Activated CD4-positive, alpha-beta T cell treated with anti-CD3 and anti-CD28 coated beads for 36 hours (primary cell): ENCODE measurements at regions not wholly inside any gene's neighbourhood (a gene's known extent, or its start where the extent isn't known, plus 50 kb on each side); places are given as distances from the start of the nearest gene placed in this dataset.

Experiments used
- ATAC-seq: fragments of 200-7000 bp; cut with Tn5 transposase; one replicate; pipeline ENCODE4 v1.10.0; 2021; ENCODE audit warnings: mild to moderate bottlenecking, moderate library complexity
- CTCF ChIA-PET: fragments of 350-600 bp; sonication (Branson Sonifier 250); formaldehyde crosslinking; loops from one replicate; lab custom pipeline; 2021; ENCODE audit warnings: antibody characterized with exemption; lab: Charles Lee
- POLR2A ChIA-PET: fragments of 350-600 bp; sonication (Branson Sonifier 250); formaldehyde crosslinking; loops from one replicate; lab custom pipeline; 2021; ENCODE audit warnings: antibody characterized with exemption, inconsistent platforms; lab: Charles Lee
- DNase-seq: peaks from one replicate; pipeline ENCODE4 v3.0.0-alpha.2; 2020
- H3K27ac Mint-ChIP-seq: one replicate; pipeline ENCODE4 v1.8.0; 2021; ENCODE audit warnings: mixed read lengths
- H3K27me3 Mint-ChIP-seq: one replicate; pipeline ENCODE4 v1.8.0; 2021; ENCODE audit warnings: mixed read lengths
- H3K36me3 Mint-ChIP-seq: one replicate; pipeline ENCODE4 v1.8.0; 2021; ENCODE audit warnings: low read depth, mixed read lengths
- H3K4me1 Mint-ChIP-seq: one replicate; pipeline ENCODE4 v1.8.0; 2021; ENCODE audit warnings: mixed read lengths
- H3K4me3 Mint-ChIP-seq: one replicate; pipeline ENCODE4 v1.8.0; 2021; ENCODE audit warnings: mild to moderate bottlenecking, moderate library complexity, mixed read lengths
- H3K9me3 Mint-ChIP-seq: one replicate; pipeline ENCODE4 v1.8.0; 2021; ENCODE audit warnings: low read depth, mixed read lengths
- intact Hi-C, 2 experiments: fragments of 100-400 bp; cut with DNase I in 1 of 2; cut with micrococcal nuclease in 1 of 2; formaldehyde crosslinking; loops; one replicate each; pipeline versions ENCODE4 v1.14.2 to v1.15.1; 2022 to 2024; cut with DNase I, micrococcal nuclease

DNA sequence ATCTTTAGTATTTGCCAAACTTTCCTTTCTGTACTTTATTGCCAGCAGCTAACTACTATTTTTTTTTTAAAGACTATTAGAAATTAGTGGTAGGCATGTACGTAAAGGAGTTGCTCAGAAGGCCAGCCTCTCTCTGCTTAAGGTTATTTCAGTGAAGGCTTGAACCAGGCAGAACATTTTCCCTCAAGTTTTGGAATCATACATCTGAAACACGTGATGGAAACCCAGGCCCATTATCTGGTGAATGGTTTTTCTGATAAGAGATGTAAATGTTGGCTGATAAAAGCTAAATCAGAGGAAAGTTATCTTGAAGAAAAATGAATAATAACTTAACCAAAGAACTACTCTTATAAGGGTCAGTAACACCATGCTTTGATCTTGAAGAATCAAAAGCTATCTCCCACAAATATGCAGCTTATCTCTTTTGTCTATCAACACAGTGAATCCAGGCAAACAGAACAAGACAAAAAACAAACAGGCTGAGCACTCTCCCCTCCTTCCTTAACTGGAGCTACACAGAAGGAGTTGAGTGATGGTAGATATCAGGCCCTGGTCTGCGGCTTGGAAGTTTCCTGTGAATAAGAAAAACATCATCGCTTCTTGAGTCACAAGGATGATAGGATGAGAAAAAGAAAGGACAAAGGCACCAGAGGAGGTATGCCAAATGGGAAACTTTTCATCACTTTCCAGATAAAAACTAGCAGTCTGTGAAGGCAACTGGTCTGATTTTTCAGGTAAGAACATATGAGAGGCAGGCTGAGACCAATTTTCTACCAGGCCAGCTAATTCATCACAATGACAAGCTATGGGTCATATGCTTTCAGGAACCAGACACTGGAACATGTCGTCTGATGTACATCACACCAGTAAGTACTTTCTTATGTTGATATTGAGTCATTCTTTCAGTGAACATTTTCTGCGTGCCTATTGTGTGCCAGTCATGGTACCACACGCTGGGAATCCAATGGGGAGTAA lies 88.4 kb upstream of the STK17B start:
- CTCF ChIA-PET, result interaction anchor here (0.5 to 4.7 kb wide), 28 partner anchors 9 to 213 kb away, joined by 3 to 36 read pairs (median 4); partner anchors contain the start of gene DNAH7
- H3K36me3 Mint-ChIP-seq, result no peaks in the 10 kb centered on the region
- peak; percentile 74 for DNase-seq
- H3K4me3 Mint-ChIP-seq, result peak overlapping the region; percentile 68
- H3K27me3 Mint-ChIP-seq, result no peaks in the 10 kb centered on the region
- POLR2A ChIA-PET, result interaction anchor here (0.6 to 2.0 kb wide), 16 partner anchors 11 to 879 kb away, joined by 3 to 10 read pairs (median 4); partner anchors contain the start of gene STK17B
- intact Hi-C loops, result loop anchor here (1.0 to 10.0 kb wide), 13 partner anchors 7 to 955 kb away; partner anchors contain the start of genes SLC39A10 (in 1 of the 2) and STK17B (in 1 of the 2)
- peak; percentile 79 for ATAC-seq
- peaks cover 75% of the 10 kb centered on the region for H3K4me1 Mint-ChIP-seq
- H3K27ac Mint-ChIP-seq, result peak overlapping the region; percentile 98
- H3K9me3 Mint-ChIP-seq, result no peaks in the 10 kb centered on the region

DNA sequence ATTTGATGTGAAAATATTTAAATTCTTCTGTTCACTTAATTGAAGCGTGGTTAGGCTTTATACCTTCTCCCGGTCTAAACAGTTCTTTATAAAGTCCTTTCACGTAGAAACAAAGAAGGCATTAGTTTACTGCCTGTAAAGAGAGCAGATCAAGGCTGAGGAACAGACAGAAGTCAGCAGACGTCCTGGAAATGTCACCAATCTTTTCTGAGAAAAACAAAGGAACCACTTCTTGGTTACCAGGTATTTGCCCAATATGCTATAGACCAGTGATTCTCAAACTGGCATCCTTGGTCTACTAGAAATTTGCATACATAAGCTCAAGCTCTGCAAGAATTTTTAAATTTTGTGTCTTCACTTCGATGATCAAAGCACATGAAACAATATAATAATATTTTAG lies 89.2 kb upstream of the STK17B start:
- DNase-seq (no peak), ATAC-seq (peak; percentile 36)
- CTCF ChIA-PET, result interaction anchor here (0.7 to 4.7 kb wide), 22 partner anchors 7 to 183 kb away, joined by 3 to 36 read pairs (median 5); no protein-coding TSS in a partner anchor
- Mint-ChIP-seq H3K4me1 (peaks cover 80% of the 10 kb centered on the region), H3K27me3 (no peaks in the 10 kb centered on the region), H3K36me3 (no peaks in the 10 kb centered on the region), H3K9me3 (no peaks in the 10 kb centered on the region), H3K4me3 (peak overlapping the region; percentile 68), H3K27ac (peak overlapping the region; percentile 98)
- intact Hi-C loops, result loop anchor here (1.0 to 10.0 kb wide), 12 partner anchors 8 to 724 kb away; partner anchors contain the start of genes SLC39A10 (in 1 of the 2) and STK17B (in 1 of the 2)
- POLR2A ChIA-PET, result interaction anchor here (0.6 to 2.0 kb wide), 12 partner anchors 11 to 640 kb away, joined by 3 to 10 read pairs (median 4); no protein-coding TSS in a partner anchor

DNA sequence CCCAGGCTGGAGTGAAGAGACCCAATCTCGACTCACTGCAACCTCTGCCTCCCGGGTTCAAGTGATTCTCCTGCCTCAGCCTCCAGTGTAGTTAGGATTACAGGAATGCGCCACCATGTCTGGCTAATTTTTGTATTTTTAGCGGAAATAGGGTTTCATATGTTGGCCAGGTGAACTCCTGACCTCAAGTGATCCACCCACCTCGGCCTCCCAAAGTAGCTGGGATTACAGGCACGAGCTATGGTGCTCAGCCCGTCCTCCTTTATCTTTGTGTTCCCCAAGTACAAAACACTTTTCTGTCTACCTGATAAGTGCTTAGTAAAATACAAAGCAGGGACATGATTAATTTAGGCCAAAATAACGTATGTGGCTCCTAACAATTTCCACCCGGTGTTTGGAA lies 91.2 kb upstream of the STK17B start:
- DNase-seq (peak; percentile 26), ATAC-seq (no peak)
- Mint-ChIP-seq H3K4me3 (peak overlapping the region; percentile 70), H3K27ac (peak overlapping the region; percentile 95), H3K36me3 (no peaks in the 10 kb centered on the region), H3K27me3 (no peaks in the 10 kb centered on the region), H3K4me1 (peaks cover 85% of the 10 kb centered on the region), H3K9me3 (no peaks in the 10 kb centered on the region)
- POLR2A ChIA-PET, result interaction anchor here (0.6 kb wide), 1 partner anchor 99 kb away, joined by 3 read pairs; no protein-coding TSS in a partner anchor
- intact Hi-C loops, result loop anchor here in 1 of 2 experiments (5.0 to 10.0 kb wide), 2 partner anchors 605 to 722 kb away; partner anchors contain the start of gene SLC39A10
- CTCF ChIA-PET, result interaction anchor here (0.7 to 4.7 kb wide), 6 partner anchors 9 to 132 kb away, joined by 3 to 36 read pairs (median 4); no protein-coding TSS in a partner anchor

DNA sequence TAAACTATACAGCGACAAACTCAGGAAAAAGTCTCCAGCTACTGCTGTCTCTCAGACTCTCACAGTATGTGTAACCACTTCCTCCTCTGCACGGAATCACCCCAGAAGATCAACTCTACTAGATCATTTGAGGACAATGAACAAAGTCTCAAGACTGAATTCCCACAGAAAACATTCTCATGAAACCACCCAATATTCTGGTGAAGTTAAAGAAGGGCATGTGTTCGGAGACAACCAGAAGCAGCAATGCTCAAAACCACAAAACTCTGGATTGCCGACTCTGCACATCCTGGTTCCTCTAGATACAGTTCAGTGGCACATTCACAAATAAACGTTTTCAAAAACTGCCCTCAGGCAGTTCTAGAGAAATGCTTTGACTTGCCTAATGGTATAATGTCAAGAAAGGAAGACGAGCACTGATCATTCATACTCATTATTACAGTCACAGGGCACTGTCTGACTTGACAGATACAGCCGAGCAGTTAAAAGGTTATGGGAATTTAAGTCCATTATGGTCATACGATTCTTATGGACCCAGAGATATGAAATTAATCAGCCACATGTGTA lies 91.9 kb upstream of the STK17B start:
- POLR2A ChIA-PET, result interaction anchor here (0.6 kb wide), 1 partner anchor 99 kb away, joined by 3 read pairs; no protein-coding TSS in a partner anchor
- H3K4me3 Mint-ChIP-seq, result peak overlapping the region; percentile 70
- peak; percentile 62 for ATAC-seq
- peak; percentile 51 for DNase-seq
- peak overlapping the region; percentile 95 for H3K27ac Mint-ChIP-seq
- intact Hi-C loops, result loop anchor here in 1 of 2 experiments (5.0 to 10.0 kb wide), 2 partner anchors 606 to 722 kb away; partner anchors contain the start of gene SLC39A10
- H3K27me3 Mint-ChIP-seq, result no peaks in the 10 kb centered on the region
- no peaks in the 10 kb centered on the region for H3K36me3 Mint-ChIP-seq
- peaks cover 86% of the 10 kb centered on the region for H3K4me1 Mint-ChIP-seq
- CTCF ChIA-PET, result interaction anchor here (0.7 to 4.7 kb wide), 6 partner anchors 8 to 133 kb away, joined by 3 to 36 read pairs (median 4); no protein-coding TSS in a partner anchor
- no peaks in the 10 kb centered on the region for H3K9me3 Mint-ChIP-seq

DNA sequence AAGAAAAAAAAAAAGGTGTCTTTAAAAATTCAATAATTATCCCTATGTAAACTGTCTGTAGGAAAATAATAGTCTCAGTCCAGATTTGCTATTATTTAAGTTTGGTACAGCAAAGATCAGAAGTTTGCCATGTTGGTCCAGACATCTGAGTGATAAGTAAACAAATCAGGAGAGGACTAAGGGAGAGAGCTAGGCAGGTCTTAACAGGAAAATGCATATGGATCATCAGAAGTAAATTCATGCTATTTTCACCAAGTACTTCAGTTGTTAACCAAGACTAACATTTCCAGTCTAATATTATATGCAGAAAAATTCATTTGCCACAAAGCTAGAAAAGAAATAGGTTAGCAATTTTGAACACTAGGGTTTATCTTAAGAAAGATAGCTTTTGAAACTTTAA lies 95.0 kb upstream of the STK17B start:
- no peaks in the 10 kb centered on the region for H3K36me3 Mint-ChIP-seq
- no peak overlapping the region for H3K4me3 Mint-ChIP-seq
- intact Hi-C loops, result loop anchor here (5.0 to 10.0 kb wide), 3 partner anchors 34 to 718 kb away; partner anchors contain the start of gene SLC39A10 (in 1 of the 2)
- H3K9me3 Mint-ChIP-seq, result no peaks in the 10 kb centered on the region
- no peak overlapping the region for H3K27ac Mint-ChIP-seq
- ATAC-seq (no peak), DNase-seq (no peak)
- H3K27me3 Mint-ChIP-seq, result no peaks in the 10 kb centered on the region
- CTCF ChIA-PET, result interaction anchor here (0.6 to 1.4 kb wide), 4 partner anchors 10 to 96 kb away, joined by 3 to 7 read pairs (median 4); no protein-coding TSS in a partner anchor
- peaks cover 83% of the 10 kb centered on the region for H3K4me1 Mint-ChIP-seq
- POLR2A ChIA-PET, result no interaction called here

DNA sequence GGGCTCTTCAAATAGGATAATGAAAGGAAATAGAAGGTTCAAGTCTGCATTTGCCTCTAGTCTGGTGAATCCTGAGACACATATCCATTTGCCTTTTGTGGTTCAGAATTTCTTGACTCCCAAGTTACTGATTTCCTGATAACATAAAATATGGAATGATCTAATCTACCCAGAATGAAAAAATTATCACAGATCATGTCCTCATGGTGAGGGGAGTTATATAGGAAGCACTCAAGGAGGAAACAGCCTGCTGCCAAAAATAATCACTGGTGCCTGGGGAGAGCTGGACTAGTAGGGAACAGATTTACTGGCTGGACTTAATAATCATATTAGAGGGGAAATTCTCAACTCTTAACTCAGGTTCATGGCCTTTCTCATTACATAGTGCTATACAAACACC lies 95.5 kb upstream of the STK17B start:
- DNase-seq, result no peak
- Mint-ChIP-seq H3K4me3 (no peak overlapping the region), H3K4me1 (peaks cover 85% of the 10 kb centered on the region), H3K36me3 (no peaks in the 10 kb centered on the region), H3K9me3 (no peaks in the 10 kb centered on the region), H3K27me3 (no peaks in the 10 kb centered on the region), H3K27ac (no peak overlapping the region)
- no peak for ATAC-seq
- POLR2A ChIA-PET, result no interaction called here
- intact Hi-C loops, result loop anchor here (5.0 to 10.0 kb wide), 3 partner anchors 35 to 718 kb away; partner anchors contain the start of gene SLC39A10 (in 1 of the 2)
- CTCF ChIA-PET, result interaction anchor here (0.6 to 1.4 kb wide), 5 partner anchors 10 to 97 kb away, joined by 3 to 7 read pairs (median 4); no protein-coding TSS in a partner anchor

DNA sequence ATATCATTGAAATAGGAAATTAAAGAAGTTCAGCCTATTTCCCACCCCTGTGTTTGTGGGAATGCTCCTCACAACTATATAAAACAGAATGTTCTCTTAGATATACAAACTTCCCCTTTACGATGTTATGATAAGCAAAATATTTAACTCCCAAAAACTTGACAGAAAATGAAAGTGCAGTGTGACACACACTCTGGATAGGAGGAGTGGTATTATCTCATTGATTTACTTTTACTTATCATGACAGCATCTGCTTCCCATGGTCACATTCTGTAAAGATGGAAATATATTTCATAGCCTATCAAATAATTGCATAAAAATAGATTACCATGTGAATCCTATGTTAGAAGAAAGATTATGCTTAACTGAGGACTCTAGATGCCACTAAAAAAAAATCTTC lies 96.6 kb upstream of the STK17B start:
- H3K4me3 Mint-ChIP-seq, result peak overlapping the region; percentile 50

DNA sequence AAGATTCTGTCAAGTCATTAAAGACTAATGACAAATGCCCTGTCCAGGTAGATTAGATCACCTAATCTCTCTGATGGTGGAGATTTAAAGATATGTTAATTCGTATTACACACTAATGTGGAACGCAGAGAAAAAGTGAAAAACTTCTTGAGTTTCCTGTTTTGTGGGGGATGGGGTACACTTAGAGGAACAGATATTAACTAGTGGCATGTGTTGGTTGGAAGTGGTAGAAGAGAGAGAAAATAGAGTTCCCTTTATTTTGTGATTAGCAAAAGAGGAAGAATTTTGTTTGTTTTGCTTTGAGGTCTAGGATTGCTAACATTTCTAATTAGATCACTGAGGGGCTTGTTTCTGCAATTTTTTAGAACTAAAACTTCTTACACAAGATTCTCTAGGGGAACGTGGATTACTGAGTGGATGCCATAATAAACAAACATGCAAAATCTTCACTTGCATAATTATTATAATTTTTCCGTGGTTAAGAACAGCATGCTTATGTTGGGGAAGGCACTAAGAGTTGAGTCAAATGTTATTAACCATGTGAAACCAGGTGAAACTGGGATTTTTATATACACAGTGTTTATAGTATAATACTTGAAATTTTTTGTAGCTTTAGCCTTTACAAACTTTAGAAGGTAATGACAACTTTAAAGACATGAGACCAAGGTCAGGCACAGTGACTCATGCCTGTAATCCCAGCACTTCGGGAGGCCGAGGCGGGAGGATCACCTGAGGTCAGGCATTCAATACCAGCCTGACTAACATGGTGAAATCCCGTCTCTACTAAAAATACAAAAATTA lies 97.4 kb upstream of the STK17B start:
- ChIA-PET POLR2A (interaction anchor here (0.7 to 1.0 kb wide), 2 partner anchors 86 to 93 kb away, joined by 3 to 4 read pairs; no protein-coding TSS in a partner anchor), CTCF (interaction anchor here (0.7 to 1.5 kb wide), 2 partner anchors 9 to 87 kb away, joined by 3 read pairs; no protein-coding TSS in a partner anchor)
- no peaks in the 10 kb centered on the region for H3K36me3 Mint-ChIP-seq
- H3K27ac Mint-ChIP-seq, result peak overlapping the region; percentile 89
- H3K9me3 Mint-ChIP-seq, result no peaks in the 10 kb centered on the region
- DNase-seq, result peak; percentile 46
- H3K4me1 Mint-ChIP-seq, result peaks cover 75% of the 10 kb centered on the region
- no peaks in the 10 kb centered on the region for H3K27me3 Mint-ChIP-seq
- H3K4me3 Mint-ChIP-seq, result peak overlapping the region; percentile 50
- peak; percentile 37 for ATAC-seq
- intact Hi-C loops, result loop anchor here (1.0 to 10.0 kb wide), 6 partner anchors 8 to 716 kb away; partner anchors contain the start of gene SLC39A10 (in 1 of the 2)

More for the DNA sequence above, 96.6 kb upstream of the STK17B start:
- intact Hi-C loops, result loop anchor here (2.0 to 10.0 kb wide), 4 partner anchors 36 to 717 kb away; partner anchors contain the start of gene SLC39A10 (in 1 of the 2)
- ATAC-seq (no peak), DNase-seq (no peak)
- peak overlapping the region; percentile 89 for H3K27ac Mint-ChIP-seq
- H3K27me3 Mint-ChIP-seq, result no peaks in the 10 kb centered on the region
- POLR2A ChIA-PET, result interaction anchor here (0.7 kb wide), 1 partner anchor 86 kb away, joined by 4 read pairs; no protein-coding TSS in a partner anchor
- H3K36me3 Mint-ChIP-seq, result no peaks in the 10 kb centered on the region
- H3K4me1 Mint-ChIP-seq, result peaks cover 76% of the 10 kb centered on the region
- no peaks in the 10 kb centered on the region for H3K9me3 Mint-ChIP-seq
- CTCF ChIA-PET, result interaction anchor here (0.7 to 1.5 kb wide), 2 partner anchors 8 to 86 kb away, joined by 3 read pairs; no protein-coding TSS in a partner anchor

DNA sequence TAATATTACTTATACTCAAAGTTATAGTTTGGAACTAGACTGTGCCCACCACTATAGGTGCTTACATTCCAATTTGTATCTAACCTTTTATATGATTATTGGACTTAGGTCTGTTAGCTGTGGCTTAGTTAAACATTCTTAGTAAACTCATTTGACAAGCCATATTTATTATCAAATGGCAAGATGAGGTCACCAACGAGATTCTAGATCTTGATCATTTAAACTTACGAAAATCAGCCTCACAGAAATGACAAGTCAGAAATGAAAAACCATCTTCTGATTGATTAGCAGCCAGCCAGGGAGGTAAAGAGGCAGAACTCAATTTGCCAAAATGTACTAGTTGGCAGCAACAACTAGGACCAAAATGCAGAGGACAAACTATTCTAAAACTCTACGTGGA lies 100.4 kb upstream of the STK17B start:
- POLR2A ChIA-PET, result interaction anchor here (0.6 kb wide), 1 partner anchor 12 kb away, joined by 3 read pairs; no protein-coding TSS in a partner anchor
- H3K4me1 Mint-ChIP-seq, result peaks cover 79% of the 10 kb centered on the region
- intact Hi-C loops, result loop anchor here in 1 of 2 experiments (10.0 kb wide), 1 partner anchor 1233 kb away; the partner anchor contains the start of gene HSPE1
- ATAC-seq, result no peak
- H3K36me3 Mint-ChIP-seq, result no peaks in the 10 kb centered on the region
- CTCF ChIA-PET, result interaction anchor here (0.7 to 3.3 kb wide), 9 partner anchors 11 to 203 kb away, joined by 3 to 23 read pairs (median 4); partner anchors contain the start of gene DNAH7
- DNase-seq, result no peak
- H3K27me3 Mint-ChIP-seq, result no peaks in the 10 kb centered on the region
- H3K4me3 Mint-ChIP-seq, result no peak overlapping the region
- no peaks in the 10 kb centered on the region for H3K9me3 Mint-ChIP-seq
- peak overlapping the region; percentile 23 for H3K27ac Mint-ChIP-seq
